K562 (cell line): ENCODE measurements at regions not wholly inside any gene's neighbourhood (a gene's known extent, or its start where the extent isn't known, plus 50 kb on each side); places are given as distances from the start of the nearest gene placed in this dataset.

Source experiments
- CTCF ChIP-seq, 3 experiments: IDR thresholded peaks in 2 of 3; conservative IDR thresholded peaks in 1 of 3; 2 replicates each; pipeline ENCODE4 v1.5.1; 2011 to 2012; ENCODE audit warnings: low read length in 3 of 3, mild to moderate bottlenecking in 3 of 3, control low read depth in 2 of 3, improper control_type of control experiment in 1 of 3, inconsistent platforms in 1 of 3, low read depth in 1 of 3, mixed read lengths in 1 of 3, moderate library complexity in 1 of 3; ENCODE audit not compliant: insufficient read depth in 2 of 3
- EZH2 ChIP-seq: IDR thresholded peaks from 2 replicates; pipeline ENCODE4 v1.6.1; 2012; ENCODE audit warnings: low read depth, mild to moderate bottlenecking, inconsistent platforms, low read length, borderline replicate concordance
- FOXO4 ChIP-seq: fragments of 450-650 bp; formaldehyde crosslinking; IDR thresholded peaks from 2 replicates; pipeline ENCODE4 v1.4.0; 2020; ENCODE audit warnings: mild to moderate bottlenecking, moderate library complexity
- FOXP1 ChIP-seq: sonication (generic); formaldehyde crosslinking; IDR thresholded peaks from 2 replicates; pipeline ENCODE4 v1.8.0; 2022; ENCODE audit warnings: mild to moderate bottlenecking, missing genetic modification reagents
- MYC ChIP-seq, 2 experiments: fragments of 250-450 bp in 1 of 2; sonication (Bioruptor Pico) in 1 of 2; IDR thresholded peaks; 2 replicates each; pipeline versions ENCODE4 v1.5.1 to v1.6.1; 2012 to 2021; ENCODE audit warnings: low read depth in 2 of 2, borderline replicate concordance in 1 of 2, improper control_type of control experiment in 1 of 2, low read length in 1 of 2, mild to moderate bottlenecking in 1 of 2, moderate library complexity in 1 of 2
- RNF2 ChIP-seq: sonication (generic); IDR thresholded peaks from 2 replicates; pipeline ENCODE4 v1.6.1; 2016
- SMARCE1 ChIP-seq: fragments of 450-650 bp; IDR thresholded peaks from 2 replicates; pipeline ENCODE4 v1.7.1; 2016; ENCODE audit warnings: mild to moderate bottlenecking
- ZNF133 ChIP-seq: fragments of 250-450 bp; sonication (Bioruptor Pico); IDR thresholded peaks from 2 replicates; pipeline ENCODE4 v1.4.0; 2020; ENCODE audit warnings: mild to moderate bottlenecking

- TF ChIP-seq MYC (IDR thresholded peaks at IDR 0.05; ENCODE audit: low read depth, low read length) (no peak), MYC (CRISPR knock-in tag; IDR thresholded peaks at IDR 0.05; ENCODE audit: borderline replicate concordance, low read depth) (no peak), EZH2 (no peak), CTCF (IDR thresholded peaks at IDR 0.05 in 2 of 3, conservative IDR thresholded peaks at IDR 0.05 in 1 of 3; ENCODE audit: insufficient read depth in 2 of 3, low read depth in 1 of 3, low read length in 3 of 3) (no peak), RNF2 (no peak), FOXP1 (CRISPR knock-in tag) (no peak), FOXO4 (CRISPR knock-in tag) (no peak), SMARCE1 (no peak), ZNF133 (CRISPR knock-in tag) (no peak)
Observed at GRCh38 chr2:145687442-145688134, 1167.7 kb upstream of the ZEB2 start.
